Right lung (tissue), 2 donors: ENCODE measurements at regions not wholly inside any gene's neighbourhood (a gene's known extent, or its start where the extent isn't known, plus 50 kb on each side); places are given as distances from the start of the nearest gene placed in this dataset.

Experiments
- DNase-seq, 2 donors: peaks; one replicate each; pipeline ENCODE4 v3.0.0-alpha.2; 2013

GRCh38 chr12:19012965-19013364 lies 116.6 kb upstream of the PLEKHA5 start:
- DNase-seq = no peak

- DNase-seq = no peak
Observed at GRCh38 chr12:19014240-19014639, 115.3 kb upstream of the PLEKHA5 start.

- DNase-seq = no peak
Observed at GRCh38 chr12:19015285-19015684, 114.2 kb upstream of the PLEKHA5 start.

- no peak for DNase-seq
Observed at GRCh38 chr12:19018302-19018970, 111.1 kb upstream of the PLEKHA5 start.

- DNase-seq = no peak
Observed at GRCh38 chr12:19021240-19021639, 108.3 kb upstream of the PLEKHA5 start.

GRCh38 chr12:19021646-19022045 lies 107.9 kb upstream of the PLEKHA5 start:
- no peak for DNase-seq

GRCh38 chr12:19025582-19025981 lies 104.0 kb upstream of the PLEKHA5 start:
- DNase-seq = no peak

- DNase-seq = no peak
Observed at GRCh38 chr12:19026034-19026433, 103.5 kb upstream of the PLEKHA5 start.

- DNase-seq = no peak
Observed at GRCh38 chr12:19026614-19027488, 102.7 kb upstream of the PLEKHA5 start.

- DNase-seq = no peak
Observed at GRCh38 chr12:19030180-19030579, 99.4 kb upstream of the PLEKHA5 start.

GRCh38 chr12:19030603-19031002 lies 98.9 kb upstream of the PLEKHA5 start:
- DNase-seq = no peak

- DNase-seq = no peak
Observed at GRCh38 chr12:19031032-19031431, 98.5 kb upstream of the PLEKHA5 start.

GRCh38 chr12:19032826-19033225 lies 96.7 kb upstream of the PLEKHA5 start:
- no peak for DNase-seq

GRCh38 chr12:19033244-19033643 lies 96.3 kb upstream of the PLEKHA5 start:
- DNase-seq = no peak

- DNase-seq = no peak
Observed at GRCh38 chr12:19034937-19035336, 94.6 kb upstream of the PLEKHA5 start.

GRCh38 chr12:19035536-19035935 lies 94.0 kb upstream of the PLEKHA5 start:
- no peak for DNase-seq

- DNase-seq = no peak
Observed at GRCh38 chr12:19036673-19037357, 92.7 kb upstream of the PLEKHA5 start.

- DNase-seq = no peak
Observed at GRCh38 chr12:19038209-19038608, 91.3 kb upstream of the PLEKHA5 start.

GRCh38 chr12:19039515-19039914 lies 90.0 kb upstream of the PLEKHA5 start:
- no peak for DNase-seq

- DNase-seq = no peak
Observed at GRCh38 chr12:19042221-19042620, 87.3 kb upstream of the PLEKHA5 start.

- DNase-seq = no peak
Observed at GRCh38 chr12:19044430-19044829, 85.1 kb upstream of the PLEKHA5 start.

GRCh38 chr12:19044891-19045290 lies 84.6 kb upstream of the PLEKHA5 start:
- DNase-seq = no peak

GRCh38 chr12:19045426-19045825 lies 84.1 kb upstream of the PLEKHA5 start:
- DNase-seq = no peak
